ENCODE measurements at regions not wholly inside any gene's neighbourhood (a gene's known extent, or its start where the extent isn't known, plus 50 kb on each side); places are given as distances from the start of the nearest gene placed in this dataset.

GRCh38 chr9:119537138-119537537, 167.9 kb upstream of the BRINP1 start:
- no peak overlapping the region for H3K27ac ChIP-seq
- no peaks in the 10 kb centered on the region for H3K36me3 ChIP-seq
- no peak overlapping the region for H3K4me3 ChIP-seq
- 60% methylated on average over 2 of the region's 3 CpGs for whole genome bisulfite sequencing (ENCODE audit: insufficient coverage, low coverage, low lambda C conversion rate, missing lambda C conversion rate)
- no peak for ATAC-seq
- H3K4me1 ChIP-seq, result no peaks in the 10 kb centered on the region
- H3K27me3 ChIP-seq, result no peaks in the 10 kb centered on the region
- no peak for DNase-seq
- no peak for TF ChIP-seq CTCF (IDR thresholded peaks at IDR 0.05)
- no peak for TF ChIP-seq POLR2A (IDR thresholded peaks at IDR 0.05)
- intact Hi-C loops (cut with DNase I), result no loop called here
- H3K9me3 ChIP-seq, result no peaks in the 10 kb centered on the region

DNA sequence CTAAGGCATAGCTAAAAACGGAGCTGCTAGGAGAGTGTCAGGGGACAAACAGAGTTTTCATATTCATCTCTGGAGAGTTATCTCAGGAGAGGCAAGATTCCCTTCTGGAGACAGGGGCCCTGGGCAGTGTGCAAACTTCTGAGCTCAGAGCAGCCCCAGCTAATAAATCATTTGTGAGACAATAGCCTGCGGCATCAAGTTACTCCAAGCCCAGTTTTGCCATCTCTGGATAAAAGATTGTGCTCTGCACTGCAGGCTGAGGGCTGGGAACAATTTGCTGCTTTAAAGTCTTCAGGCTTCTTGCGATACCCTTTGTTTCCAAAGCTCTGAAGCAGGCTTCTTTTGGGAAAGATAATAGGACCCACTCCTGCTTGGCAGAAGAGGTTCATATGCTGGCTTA, 164.3 kb upstream of the BRINP1 start:
- no peak for TF ChIP-seq POLR2A (IDR thresholded peaks at IDR 0.05)
- TF ChIP-seq CTCF (IDR thresholded peaks at IDR 0.05), result no peak
- intact Hi-C loops (cut with DNase I), result no loop called here
- Histone ChIP-seq H3K27ac (no peak overlapping the region), H3K4me3 (no peak overlapping the region), H3K9me3 (no peaks in the 10 kb centered on the region), H3K27me3 (no peaks in the 10 kb centered on the region), H3K4me1 (no peaks in the 10 kb centered on the region), H3K36me3 (no peaks in the 10 kb centered on the region)
- DNase-seq, result no peak
- WGBS (ENCODE audit: insufficient coverage, low coverage, low lambda C conversion rate, missing lambda C conversion rate), result 13% methylated on average over 3 of the region's 3 CpGs
- ATAC-seq, result no peak

DNA sequence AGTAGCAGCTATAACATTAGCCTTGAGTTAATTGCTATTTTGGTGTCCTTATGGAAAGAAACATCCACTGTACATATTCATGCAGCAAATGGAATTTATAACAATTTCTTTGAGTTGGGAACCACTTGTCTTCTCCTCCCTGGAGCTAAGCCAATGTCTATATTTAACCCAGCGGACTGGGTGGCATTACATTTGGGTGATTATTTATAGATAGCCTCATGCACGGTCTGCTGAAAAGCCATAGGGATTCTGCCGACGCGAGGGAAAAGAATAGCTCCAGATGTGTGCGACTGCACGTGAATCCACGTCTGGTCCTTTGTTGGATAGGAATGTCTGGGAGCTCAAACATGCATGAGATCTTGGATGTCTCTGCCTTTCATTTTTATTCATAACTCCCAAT, 157.5 kb upstream of the BRINP1 start:
- Histone ChIP-seq H3K9me3 (no peaks in the 10 kb centered on the region), H3K27ac (no peak overlapping the region), H3K27me3 (no peaks in the 10 kb centered on the region), H3K4me1 (no peaks in the 10 kb centered on the region), H3K4me3 (no peak overlapping the region), H3K36me3 (no peaks in the 10 kb centered on the region)
- intact Hi-C loops (cut with DNase I), result no loop called here
- no peak for ATAC-seq
- WGBS (ENCODE audit: insufficient coverage, low coverage, low lambda C conversion rate, missing lambda C conversion rate), result 71% methylated on average over 8 of the region's 8 CpGs
- DNase-seq, result no peak
- TF ChIP-seq POLR2A (IDR thresholded peaks at IDR 0.05) (no peak), CTCF (IDR thresholded peaks at IDR 0.05) (no peak)

DNA sequence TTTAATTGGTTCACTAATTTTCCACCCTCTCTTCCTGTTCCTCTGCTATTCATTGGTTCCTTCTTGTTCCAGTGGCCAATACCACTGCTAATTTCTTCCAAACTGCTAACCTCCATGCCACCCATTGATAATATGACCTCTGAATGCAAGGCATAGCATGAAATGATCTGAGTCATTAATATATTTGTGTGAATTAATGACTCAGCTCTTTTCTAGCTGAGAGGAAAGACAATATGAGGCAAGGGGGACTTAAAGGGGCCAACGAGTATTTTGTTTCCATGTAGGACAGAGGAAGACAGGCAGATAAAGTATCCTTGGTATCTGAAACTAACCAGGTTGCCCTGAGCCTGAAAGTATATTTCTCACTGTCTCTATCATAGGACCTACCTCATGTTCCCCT, 154.3 kb upstream of the BRINP1 start:
- no peaks in the 10 kb centered on the region for H3K27me3 ChIP-seq

More for the DNA sequence above, 154.3 kb upstream of the BRINP1 start:
- no peaks in the 10 kb centered on the region for H3K9me3 ChIP-seq
- TF ChIP-seq POLR2A (IDR thresholded peaks at IDR 0.05) (no peak), CTCF (IDR thresholded peaks at IDR 0.05) (no peak)
- intact Hi-C loops (cut with DNase I), result no loop called here
- 21% methylated on average over 1 of the region's 1 CpG for WGBS (ENCODE audit: insufficient coverage, low coverage, low lambda C conversion rate, missing lambda C conversion rate)
- H3K27ac ChIP-seq, result no peak overlapping the region
- no peaks in the 10 kb centered on the region for H3K36me3 ChIP-seq
- ATAC-seq (no peak), DNase-seq (no peak)
- no peaks in the 10 kb centered on the region for H3K4me1 ChIP-seq
- H3K4me3 ChIP-seq, result no peak overlapping the region
